HG02571 (cell line): ENCODE measurements at regions not wholly inside any gene's neighbourhood (a gene's known extent, or its start where the extent isn't known, plus 50 kb on each side); places are given as distances from the start of the nearest gene placed in this dataset.

ENCODE experiments used
- ATAC-seq: cut with Tn5 transposase; IDR thresholded peaks from one replicate; pipeline ENCODE4 v1.9.1; 2021; ENCODE audit warnings: mild to moderate bottlenecking, moderate library complexity; ENCODE audit not compliant: unreplicated experiment

DNA sequence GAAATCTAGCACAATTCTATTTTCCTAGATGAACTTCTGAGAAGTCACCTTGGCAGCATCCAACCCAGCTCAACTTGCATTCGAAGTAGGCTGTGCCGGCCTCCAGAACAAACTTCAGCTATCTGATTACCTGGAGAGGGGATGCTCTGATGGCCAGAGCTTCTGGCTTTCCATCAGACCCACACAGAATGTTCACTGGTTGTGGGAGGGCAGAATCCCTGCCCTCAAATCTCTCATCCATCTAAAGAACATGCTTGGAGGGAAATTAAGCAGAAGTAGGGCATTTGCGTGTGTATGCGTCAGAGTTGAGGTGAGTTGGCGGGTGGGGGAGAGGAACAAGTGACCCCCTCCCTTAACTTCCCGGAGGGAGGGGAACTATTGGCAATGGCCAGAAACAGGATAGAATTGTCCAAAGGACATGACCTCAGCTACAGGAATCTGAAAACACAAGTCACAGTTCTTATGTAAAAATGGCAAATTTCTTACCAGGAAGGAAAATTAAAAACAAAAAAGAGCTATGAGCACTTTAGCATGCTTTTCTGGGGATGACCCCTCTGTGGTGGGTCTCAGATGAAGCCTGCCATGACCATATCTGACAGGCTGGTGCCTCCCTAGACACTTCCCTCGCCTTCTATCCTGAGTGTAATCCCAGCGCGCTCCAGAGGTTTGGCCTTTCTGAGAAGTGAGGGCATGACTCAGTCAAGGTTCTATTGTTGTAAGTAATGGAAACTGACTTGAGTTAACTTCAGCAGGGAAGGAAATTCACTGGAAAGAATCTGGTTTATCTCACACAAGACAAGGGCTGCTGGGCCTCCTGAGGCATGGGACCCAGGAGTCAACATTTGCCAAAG lies 278.8 kb downstream of the RPS24 start:
- ATAC-seq: no peak

DNA sequence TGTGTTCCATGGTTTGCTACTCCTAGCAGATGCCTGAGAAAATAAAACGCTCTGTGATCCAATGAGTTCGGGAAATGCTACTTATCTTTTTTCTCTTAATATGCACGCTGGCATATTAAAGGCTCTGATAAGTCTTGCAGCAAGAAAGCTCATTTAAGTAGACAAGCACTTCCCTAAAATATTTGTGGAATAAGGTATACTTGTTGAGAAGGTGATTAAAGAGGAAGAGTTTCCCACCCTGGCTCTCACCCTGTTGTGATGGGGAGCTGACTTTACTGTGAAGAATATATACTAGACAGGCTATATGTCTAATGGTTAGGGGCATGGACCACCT lies 279.4 kb downstream of the RPS24 start:
- ATAC-seq: no peak

DNA sequence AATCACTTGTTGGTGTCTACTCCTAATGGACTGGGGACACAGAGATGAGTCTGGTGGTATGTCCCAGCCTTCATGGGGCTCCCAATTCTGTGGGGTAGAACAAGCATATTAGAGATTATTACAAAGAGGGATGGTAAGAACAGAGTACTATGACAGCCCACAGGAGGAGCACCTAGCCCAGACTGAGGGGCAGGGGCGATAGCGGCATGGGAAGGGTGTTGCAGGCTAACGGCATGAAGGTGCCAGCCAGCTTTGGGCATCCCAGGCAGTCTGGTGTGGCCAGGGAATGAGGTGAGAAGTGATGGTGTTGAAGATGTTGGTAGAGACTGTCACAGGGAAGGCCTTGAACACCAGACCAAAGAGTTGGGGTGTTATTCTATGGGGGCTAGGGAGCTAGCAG lies 280.0 kb downstream of the RPS24 start:
- ATAC-seq: no peak

DNA sequence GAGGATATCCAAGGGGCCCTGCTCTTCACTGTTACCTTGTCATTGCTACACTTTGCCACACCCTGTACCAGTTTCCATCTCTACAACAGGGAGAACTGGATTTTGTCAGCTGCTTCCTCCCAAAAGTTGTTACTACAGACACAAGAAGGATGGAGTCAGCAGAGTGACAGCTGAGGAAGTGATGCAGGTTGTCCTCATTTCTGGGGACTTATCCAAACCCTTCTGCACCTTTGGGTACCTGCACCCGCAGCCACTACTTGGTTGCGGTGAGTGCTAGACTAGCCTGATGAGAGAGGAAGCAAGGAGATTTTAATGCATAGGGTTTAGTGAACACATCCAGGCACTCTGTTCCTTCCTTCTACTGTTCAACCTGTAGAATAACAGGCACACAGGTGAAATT lies 281.0 kb downstream of the RPS24 start:
- no peak for ATAC-seq

DNA sequence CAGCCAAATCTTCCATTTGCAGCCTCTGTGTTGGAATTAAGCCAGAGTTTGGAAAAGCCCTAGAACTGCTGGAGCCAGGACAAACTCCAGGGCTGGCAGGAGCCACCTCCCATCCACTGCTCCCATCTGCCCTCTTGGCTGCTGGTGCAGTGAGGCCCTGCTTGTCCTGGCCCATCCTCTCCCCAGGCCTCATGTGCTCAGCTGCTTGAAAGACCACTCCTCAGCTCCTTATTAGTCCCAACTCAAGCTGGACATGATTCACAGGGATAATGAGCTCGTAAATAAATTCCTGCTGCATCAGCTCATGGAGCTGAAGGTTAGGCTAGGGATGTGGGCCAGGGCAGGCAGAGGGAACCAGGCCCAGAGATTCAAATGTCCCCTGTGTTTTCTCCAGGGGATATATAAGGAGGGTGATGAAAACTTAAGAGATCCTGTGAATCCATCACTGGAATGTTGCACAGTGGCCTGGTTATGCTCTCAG lies 282.8 kb downstream of the RPS24 start:
- no peak for ATAC-seq

DNA sequence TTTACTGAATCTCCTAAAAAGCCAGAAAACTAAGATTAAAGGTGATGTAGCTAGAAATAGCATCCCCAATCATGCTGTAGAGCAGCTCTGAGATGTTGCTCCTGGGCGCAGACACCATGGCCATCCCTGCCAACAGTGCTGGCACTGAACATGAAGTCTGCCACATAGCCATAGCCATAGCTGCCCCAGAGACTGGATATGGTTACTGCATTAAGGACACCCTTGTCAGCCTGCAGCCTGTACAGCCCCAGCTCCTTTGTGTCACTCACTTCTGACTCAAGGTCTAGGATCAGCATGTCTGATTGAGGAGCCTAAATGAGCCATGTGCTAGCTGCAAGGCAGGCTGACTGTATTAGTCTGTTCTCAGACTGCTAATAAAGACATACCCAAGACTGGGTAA lies 284.6 kb downstream of the RPS24 start:
- ATAC-seq: no peak

DNA sequence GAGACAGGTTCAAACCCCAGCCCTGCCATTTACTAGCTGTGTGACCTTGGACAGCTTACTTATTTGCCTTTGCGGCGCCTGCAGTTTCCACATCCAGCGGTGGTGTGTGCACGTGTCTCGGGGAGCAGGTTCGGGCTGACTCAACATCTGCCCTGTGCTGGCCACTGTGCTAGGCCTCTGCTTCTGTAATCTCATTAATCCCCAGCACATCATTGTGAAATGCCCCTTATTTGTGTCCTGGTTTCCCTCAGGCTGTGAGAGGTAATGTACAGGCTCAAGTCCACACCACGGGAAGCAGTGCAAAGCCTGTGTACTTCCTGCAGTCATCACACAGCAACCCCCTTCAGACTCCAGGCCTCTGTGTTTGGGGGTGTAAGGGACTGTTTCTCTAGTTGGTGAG lies 285.7 kb downstream of the RPS24 start:
- no peak for ATAC-seq

DNA sequence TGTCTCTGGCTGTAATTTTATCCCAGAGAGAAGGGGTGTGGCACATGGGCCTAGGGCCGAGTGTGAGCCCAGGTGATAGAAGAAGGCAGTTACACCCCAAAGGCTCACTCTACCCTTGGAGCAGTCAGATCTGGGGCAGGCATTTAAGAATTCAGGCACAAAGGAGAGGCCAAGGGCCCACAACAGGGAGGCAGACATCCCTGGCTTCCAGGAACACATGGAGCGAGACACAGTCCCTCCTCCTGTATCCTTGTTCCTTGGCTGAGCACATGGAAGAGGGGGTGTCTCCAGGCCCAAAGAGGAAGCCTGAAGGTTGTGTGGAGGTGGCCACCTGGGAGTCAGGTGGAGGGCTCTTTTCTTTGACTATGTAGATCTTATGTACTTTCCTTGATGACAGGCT lies 286.2 kb downstream of the RPS24 start:
- ATAC-seq: no peak

DNA sequence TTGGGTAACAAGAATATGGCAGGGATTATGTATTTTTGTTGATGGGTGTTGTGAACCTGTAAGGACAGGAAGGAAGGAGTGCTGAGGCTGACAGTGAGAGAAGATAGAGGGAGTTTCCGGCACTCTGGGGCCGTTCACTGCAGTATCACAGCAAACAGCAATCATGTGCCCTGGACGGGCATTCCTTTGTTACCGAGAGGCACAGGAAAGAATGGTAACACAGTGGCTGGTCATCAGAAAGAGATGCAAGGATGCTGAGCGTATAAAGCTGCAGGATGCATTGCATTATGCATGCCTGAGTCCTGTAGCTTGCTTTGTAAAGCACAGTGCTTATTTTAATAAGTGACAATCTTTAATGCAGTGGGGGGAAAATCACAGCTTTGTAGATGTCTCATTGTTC lies 286.8 kb downstream of the RPS24 start:
- ATAC-seq: no peak

DNA sequence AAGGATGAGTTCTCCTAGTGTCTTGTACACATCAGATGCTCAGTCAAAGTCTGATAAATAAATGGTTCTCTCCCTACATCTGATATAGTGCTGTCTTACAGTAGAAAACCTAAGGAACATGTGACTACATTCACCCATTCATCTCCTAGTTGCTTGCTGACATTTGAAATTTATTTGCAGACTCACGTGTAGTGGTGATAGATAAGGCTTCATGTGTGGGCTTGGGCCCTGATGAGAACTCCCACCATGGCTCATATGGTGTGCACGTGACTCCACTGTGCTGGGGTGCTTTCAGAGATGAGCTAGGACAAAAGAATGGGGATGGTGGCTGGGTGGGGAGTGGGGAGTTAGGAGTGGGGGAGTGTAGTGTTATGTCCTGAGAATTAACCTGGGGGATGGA lies 287.3 kb downstream of the RPS24 start:
- ATAC-seq: no peak

DNA sequence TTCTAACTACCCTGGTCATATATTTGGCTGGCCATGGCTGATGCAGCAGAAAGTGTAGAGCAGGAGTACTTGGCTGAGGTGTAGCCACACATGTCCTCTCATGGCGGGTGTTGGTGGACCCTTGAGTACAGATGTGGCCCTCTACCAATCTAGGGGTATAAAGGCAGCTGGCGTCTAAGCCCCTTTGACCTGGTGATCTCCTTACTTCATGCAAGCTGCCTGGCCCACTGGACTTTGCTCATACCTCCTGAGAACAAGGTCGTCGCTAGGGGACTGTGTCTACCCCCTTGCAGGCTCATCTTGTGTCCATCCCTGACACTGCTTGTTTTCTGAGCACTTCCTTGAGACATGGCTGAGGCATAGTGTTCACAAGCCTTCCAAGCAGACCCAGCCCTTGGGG lies 287.8 kb downstream of the RPS24 start:
- ATAC-seq: no peak

DNA sequence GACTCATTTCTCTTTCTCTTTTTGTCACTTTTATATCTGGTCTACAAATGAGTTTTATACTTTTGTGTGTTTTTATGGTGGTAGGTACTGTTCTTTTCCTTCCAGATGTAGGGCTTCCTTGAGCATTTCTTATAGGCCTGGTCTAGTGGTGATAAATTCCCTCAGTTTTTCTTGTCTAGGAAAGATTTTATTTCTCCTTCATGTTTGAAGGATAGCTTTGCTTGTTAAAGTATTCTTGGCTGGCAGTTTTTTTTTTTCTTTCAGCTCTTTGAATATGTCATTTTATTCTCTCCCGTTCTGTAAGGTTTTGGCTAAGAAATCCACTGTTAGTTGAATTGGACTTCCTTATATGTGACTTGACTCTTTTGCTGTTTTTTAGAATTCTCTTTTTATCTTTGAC lies 292.7 kb downstream of the RPS24 start:
- no peak for ATAC-seq

DNA sequence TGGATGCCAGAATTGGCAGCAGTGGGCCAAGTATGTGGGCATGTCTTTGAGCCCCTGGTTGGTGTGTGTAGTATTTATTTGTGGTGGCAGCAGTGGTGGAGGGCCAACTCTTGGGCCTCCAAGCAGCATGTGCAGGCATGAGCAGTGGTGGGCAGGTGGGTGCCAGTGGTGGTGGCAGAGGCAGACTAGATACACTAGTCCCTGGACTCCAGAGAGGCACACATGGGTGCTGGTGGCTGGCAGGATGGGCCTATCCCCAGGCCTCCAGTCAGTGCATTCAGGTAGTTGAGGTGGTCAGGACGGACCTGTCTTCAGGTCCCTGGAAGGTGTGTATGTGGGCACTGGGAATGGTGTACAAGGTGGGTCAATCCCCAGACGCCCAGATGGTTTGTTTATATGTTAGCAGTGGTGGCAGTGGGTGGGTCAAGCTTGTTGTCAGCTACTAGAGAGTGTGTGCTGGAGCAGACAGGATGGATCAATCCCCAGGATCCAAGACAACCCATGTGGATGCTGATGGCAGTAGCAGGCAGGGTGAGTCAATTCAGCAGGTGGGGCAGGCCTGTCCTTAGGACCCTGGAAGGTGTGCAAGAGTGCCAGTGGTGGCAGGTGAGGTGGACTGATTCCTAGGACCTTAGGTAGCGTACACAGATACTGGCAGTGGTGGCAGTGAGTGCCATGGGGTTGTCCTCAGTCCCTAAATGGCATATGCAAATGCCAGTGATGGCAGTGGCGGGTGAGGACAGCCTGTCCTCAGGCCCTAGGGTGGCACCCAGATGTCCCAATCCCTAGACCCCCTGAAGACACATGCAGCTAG lies 294.3 kb downstream of the RPS24 start:
- no peak for ATAC-seq

DNA sequence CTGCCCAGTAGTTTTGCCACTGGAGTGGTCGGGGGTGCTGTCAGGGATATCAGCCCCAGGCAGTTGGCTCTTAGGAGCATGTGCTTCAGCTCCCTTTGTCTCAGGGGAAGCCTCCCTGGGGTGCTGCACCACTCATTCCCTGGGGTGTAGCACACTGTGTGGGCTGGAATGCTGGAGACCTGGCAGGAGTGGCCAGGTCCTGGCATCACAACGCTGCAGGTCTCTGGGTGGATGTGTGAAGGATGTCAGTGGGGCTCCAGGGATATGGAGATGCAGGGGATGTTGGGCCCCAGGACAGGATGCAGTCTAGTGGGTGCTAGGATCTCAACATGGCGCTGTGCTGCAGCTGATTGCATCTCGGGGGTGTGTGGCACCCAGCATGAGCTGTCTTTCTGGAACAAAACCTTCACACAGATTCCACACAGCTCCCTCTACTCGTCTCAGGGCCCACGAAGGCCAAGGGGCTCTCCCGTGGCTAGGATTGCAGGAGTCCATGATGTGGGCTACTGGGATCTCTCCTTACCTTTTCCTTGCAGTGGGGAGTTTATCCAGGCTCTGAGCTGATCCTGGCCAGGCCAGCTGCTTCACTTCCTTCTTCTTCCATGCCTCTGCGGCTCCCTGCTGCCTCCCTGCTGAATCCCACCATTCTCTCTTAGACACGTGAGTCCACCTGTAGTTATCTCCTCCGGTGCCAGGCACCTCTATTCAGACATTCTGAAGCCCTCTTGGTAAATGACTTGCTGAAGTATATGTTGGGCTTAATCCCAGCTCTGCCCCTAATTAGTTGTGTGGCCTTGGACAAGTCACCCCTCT lies 295.1 kb downstream of the RPS24 start:
- no peak for ATAC-seq

DNA sequence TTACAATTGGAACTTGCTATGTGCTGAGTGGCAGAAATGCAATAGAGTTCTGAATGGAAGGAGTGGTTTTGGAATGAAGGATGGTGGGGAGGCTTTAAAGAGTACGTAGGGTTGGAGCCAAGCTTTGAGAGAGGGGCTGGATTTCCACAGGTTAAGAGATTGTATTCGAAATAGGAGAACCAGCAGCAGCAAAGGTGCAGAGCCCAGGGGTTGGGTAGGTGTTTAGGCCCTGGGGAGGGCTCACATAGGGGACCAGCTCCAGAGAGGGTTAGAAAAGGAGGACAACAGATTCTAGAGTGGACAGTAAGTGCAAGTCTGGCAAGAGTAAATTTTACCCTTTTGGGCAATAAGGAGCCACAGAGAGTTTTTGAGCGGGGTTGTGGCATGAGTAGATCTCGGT lies 297.2 kb downstream of the RPS24 start:
- ATAC-seq: no peak

DNA sequence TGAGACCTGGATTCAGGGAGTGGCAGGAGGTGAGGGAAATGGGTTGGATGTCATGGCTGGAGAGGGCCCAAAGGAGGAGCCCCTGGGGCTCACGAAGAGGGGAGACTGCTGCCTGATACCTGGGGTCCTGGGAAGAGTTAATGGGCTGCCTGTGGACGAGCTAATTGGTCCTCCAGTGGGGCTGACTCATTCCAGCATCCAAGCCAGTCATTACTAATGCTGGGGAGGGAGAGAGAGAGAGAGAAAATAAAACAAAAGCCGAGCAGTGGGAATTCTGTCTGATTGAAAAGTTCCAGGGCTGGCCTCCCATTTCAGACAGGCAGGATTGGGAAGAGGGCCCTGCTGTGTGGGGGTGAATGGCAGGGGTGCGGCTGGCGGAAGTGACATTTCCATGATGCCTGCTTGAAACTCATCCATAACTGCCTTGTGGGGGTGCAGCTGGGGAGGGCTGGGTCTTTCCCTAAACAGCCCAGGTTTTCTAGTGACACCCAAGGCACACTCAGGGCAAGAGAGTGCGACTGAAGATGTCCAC lies 297.8 kb downstream of the RPS24 start:
- no peak for ATAC-seq

DNA sequence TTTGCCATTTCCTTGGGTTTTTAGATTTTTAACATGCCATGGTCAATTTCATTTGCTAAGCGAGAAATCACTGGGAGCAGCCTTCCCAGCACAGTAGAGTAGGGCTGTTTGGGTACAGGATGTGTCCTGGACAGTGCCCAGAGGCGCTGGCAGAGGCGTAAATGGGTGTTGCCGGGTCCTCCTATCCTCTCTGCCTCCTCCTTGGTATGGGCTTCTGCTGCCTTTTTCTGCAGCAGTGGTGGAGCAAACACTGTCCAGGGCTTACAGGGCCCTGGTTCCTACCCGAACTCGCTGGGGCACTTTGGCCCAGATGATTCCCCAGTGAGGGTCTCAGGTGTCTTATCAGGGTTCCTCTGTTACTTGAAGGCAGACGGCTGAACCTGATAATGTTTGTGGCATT lies 298.3 kb downstream of the RPS24 start:
- ATAC-seq: no peak

DNA sequence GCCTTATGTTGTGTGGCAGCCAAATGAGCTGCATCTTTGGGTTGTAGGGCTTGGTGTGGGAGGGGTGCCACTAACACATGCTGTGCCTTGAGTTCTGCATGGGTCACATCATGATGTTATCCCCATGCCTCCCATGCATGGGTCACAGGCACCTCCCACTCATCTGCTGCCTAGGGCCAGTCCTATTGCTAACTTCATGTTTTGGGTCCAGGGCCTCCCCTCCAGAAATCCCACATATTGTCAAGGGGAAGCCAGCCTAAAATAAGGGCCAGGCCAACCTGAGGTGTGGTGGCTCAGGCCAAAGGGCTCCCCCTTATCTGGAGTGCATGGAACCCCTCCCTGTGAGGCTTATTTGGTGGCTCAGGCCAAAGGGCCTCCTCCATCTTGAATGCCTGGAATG lies 299.0 kb downstream of the RPS24 start:
- no peak for ATAC-seq

DNA sequence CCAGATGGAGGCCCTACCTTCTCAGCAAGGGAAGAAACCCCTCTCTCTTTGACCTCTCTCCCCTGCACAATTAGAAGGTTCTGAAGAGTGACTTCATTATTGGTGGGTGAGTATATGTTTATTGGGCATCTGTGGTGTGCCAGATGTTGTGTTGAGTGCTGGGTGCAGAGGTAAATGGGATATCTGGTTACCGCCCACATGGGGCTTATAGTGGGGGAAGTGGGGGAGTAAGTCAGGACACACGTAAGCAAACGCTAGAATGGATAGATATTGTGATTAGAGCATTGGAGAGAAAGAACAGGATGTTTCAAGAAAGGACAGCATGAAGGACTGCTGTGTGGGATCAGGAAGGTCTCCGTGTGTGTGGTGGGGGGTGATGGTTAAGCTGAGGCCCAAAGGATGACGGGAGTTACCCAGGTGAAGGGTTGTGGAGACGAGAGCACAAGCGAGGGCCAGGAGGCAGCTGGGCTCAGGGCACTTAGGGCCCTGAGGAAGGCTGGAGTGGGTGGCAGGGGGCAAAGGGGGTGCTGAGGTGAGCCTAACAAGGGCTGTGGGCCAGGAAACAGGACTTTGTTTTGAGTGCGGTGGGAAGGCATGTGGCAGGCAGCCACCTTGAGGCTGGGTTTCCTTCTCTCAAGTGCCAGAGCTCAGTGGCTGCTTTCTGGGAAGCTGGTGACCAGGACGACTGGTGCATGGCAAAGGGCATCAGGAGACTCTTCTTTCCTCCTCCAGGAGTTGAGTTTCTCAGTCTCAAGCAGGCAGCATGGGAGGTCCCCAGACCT lies 299.9 kb downstream of the RPS24 start:
- no peak for ATAC-seq

DNA sequence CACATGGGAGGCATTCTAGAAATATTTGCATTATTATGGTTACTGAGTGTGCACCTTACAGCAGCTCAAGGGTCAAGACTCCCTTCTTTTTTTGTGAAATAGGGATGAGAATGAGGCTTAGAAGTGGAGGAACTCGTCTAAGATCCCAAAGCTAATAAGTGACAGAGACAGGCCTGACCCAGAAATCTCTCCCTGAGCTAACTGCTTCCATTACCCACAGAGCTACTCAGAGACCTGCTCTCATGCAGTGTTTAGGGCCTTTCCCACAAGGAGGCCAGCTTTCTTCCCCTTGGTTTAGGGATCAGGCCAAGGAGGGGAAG lies 301.7 kb downstream of the RPS24 start:
- no peak for ATAC-seq
